Activated naive CD8-positive, alpha-beta T cell treated with anti-CD3 and anti-CD28 coated beads for 36 hours (primary cell): ENCODE measurements at regions not wholly inside any gene's neighbourhood (a gene's known extent, or its start where the extent isn't known, plus 50 kb on each side); places are given as distances from the start of the nearest gene placed in this dataset.

Source experiments
- DNase-seq: peaks from one replicate; pipeline ENCODE4 v3.0.0; 2021
- H3K27ac Mint-ChIP-seq: one replicate; pipeline ENCODE4 v1.8.0; 2022; ENCODE audit warnings: mild to moderate bottlenecking, moderate library complexity, mixed read lengths
- H3K27me3 Mint-ChIP-seq: one replicate; pipeline ENCODE4 v1.8.0; 2022; ENCODE audit warnings: mild to moderate bottlenecking, mixed read lengths
- H3K36me3 Mint-ChIP-seq: one replicate; pipeline ENCODE4 v1.8.0; 2021; ENCODE audit warnings: mild to moderate bottlenecking, mixed read lengths
- H3K4me1 Mint-ChIP-seq: one replicate; pipeline ENCODE4 v1.8.0; 2021; ENCODE audit warnings: mixed read lengths
- H3K4me3 Mint-ChIP-seq: one replicate; pipeline ENCODE4 v1.8.0; 2022; ENCODE audit warnings: mild to moderate bottlenecking, moderate library complexity, mixed read lengths
- H3K9me3 Mint-ChIP-seq: one replicate; pipeline ENCODE4 v1.8.0; 2022; ENCODE audit warnings: mixed read lengths

DNA sequence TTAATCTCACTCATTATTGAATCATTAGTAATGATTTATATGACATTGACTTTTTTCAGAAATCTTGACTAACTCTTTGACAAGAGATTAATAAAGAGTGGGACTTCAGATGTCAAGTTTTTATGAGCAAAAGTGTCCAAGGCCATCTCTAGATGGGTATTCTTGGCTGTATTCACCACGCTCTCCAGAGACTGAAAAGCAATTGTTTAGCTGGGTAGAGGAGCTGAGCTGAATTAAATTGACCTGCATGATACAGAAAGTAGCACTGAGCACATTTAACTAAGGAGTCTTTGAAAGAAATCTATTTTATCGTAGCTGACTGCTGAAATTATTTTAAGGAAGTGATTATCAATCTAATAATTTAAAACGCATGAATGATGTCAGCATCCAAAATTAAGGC, 89.4 kb downstream of the LINC00237 start:
- Mint-ChIP-seq H3K4me1 (no peaks in the 10 kb centered on the region), H3K36me3 (no peaks in the 10 kb centered on the region), H3K4me3 (no peak overlapping the region), H3K9me3 (no peaks in the 10 kb centered on the region), H3K27me3 (peaks cover 50% of the 10 kb centered on the region), H3K27ac (no peak overlapping the region)
- no peak for DNase-seq

GRCh38 chr20:21014528-21014927, 91.6 kb downstream of the LINC00237 start:
- Mint-ChIP-seq H3K9me3 (no peaks in the 10 kb centered on the region), H3K27me3 (peaks cover 29% of the 10 kb centered on the region), H3K4me3 (no peak overlapping the region), H3K27ac (no peak overlapping the region), H3K4me1 (no peaks in the 10 kb centered on the region), H3K36me3 (no peaks in the 10 kb centered on the region)
- DNase-seq, result no peak

GRCh38 chr20:21008951-21009350, 97.2 kb downstream of the LINC00237 start:
- Mint-ChIP-seq H3K27me3 (peaks cover 7% of the 10 kb centered on the region), H3K4me3 (no peak overlapping the region), H3K36me3 (no peaks in the 10 kb centered on the region), H3K9me3 (no peaks in the 10 kb centered on the region), H3K27ac (no peak overlapping the region), H3K4me1 (no peaks in the 10 kb centered on the region)
- DNase-seq, result no peak

DNA sequence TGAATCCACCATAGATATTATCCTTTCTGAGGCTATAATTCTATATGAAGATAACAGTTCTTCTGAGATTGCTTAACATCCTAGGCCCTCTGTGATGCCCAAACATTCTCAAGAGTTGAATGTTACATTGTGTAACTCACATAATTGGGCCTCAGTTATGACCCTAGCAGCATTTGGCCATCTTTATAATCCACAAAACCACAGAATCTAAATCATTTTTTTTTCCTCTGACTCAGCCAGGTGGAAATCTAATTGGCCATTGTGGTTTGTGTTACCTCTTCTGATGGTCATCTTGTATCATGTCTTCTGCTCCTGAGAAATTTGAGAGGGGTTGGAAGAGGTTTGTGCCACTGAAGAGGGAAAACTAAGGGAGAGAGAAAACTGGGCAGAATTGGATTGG, 99.5 kb downstream of the LINC00237 start:
- no peaks in the 10 kb centered on the region for H3K9me3 Mint-ChIP-seq
- H3K27me3 Mint-ChIP-seq, result peaks cover 13% of the 10 kb centered on the region
- no peak overlapping the region for H3K4me3 Mint-ChIP-seq
- no peaks in the 10 kb centered on the region for H3K36me3 Mint-ChIP-seq
- no peak overlapping the region for H3K27ac Mint-ChIP-seq
- DNase-seq, result no peak
- H3K4me1 Mint-ChIP-seq, result no peaks in the 10 kb centered on the region

GRCh38 chr20:21004386-21005076, 101.6 kb downstream of the LINC00237 start:
- no peak overlapping the region for H3K4me3 Mint-ChIP-seq
- no peaks in the 10 kb centered on the region for H3K4me1 Mint-ChIP-seq
- peaks cover 13% of the 10 kb centered on the region for H3K27me3 Mint-ChIP-seq
- H3K36me3 Mint-ChIP-seq, result no peaks in the 10 kb centered on the region
- H3K27ac Mint-ChIP-seq, result no peak overlapping the region
- H3K9me3 Mint-ChIP-seq, result no peaks in the 10 kb centered on the region
- no peak for DNase-seq

DNA sequence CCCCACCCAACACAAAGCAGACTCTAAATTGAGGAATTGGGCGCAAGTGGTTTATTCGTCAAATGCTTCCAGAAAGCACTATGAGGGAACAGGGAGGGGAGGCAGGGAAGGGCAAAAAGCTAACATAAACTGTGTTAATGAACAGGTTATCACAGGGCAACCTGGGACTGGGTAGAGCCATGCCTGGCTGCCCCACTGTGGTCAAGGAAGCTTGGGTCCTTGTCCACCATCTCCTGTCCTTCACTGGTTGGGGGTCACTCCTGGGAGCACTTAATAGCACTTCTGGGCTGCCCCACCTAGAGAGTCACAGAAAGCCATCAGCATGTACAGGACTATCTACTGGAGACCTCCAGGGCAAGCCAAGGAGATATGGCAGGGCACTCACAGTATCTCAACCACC, 102.3 kb downstream of the LINC00237 start:
- H3K27me3 Mint-ChIP-seq, result peaks cover 13% of the 10 kb centered on the region
- DNase-seq, result no peak
- no peak overlapping the region for H3K27ac Mint-ChIP-seq
- H3K4me1 Mint-ChIP-seq, result no peaks in the 10 kb centered on the region
- no peak overlapping the region for H3K4me3 Mint-ChIP-seq
- no peaks in the 10 kb centered on the region for H3K9me3 Mint-ChIP-seq
- H3K36me3 Mint-ChIP-seq, result no peaks in the 10 kb centered on the region

DNA sequence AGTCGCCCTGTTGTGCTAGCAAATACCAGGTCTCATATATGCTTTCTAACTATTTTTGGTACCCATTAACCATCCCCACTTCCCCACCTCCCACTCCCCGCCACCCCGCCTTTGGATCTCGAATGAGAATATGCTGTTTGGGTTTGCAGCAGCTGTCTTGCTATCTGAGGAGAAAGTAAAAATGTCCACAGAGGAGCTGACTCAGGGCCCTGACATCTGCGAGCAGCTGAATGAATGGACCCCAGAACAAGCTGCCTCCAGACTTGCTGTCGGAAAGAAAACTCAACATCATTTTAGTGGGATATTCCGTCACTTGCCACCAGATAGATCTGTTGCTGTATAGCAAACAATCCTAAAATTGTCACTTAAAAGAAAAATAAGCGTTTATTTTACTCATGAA, 103.7 kb downstream of the LINC00237 start:
- Mint-ChIP-seq H3K4me3 (no peak overlapping the region), H3K36me3 (no peaks in the 10 kb centered on the region), H3K4me1 (no peaks in the 10 kb centered on the region), H3K27ac (no peak overlapping the region), H3K9me3 (no peaks in the 10 kb centered on the region), H3K27me3 (peaks cover 13% of the 10 kb centered on the region)
- no peak for DNase-seq

GRCh38 chr20:20993372-20993771, 112.8 kb downstream of the LINC00237 start:
- Mint-ChIP-seq H3K36me3 (no peaks in the 10 kb centered on the region), H3K27ac (no peak overlapping the region), H3K4me3 (no peak overlapping the region), H3K4me1 (no peaks in the 10 kb centered on the region), H3K9me3 (no peaks in the 10 kb centered on the region), H3K27me3 (peaks cover 14% of the 10 kb centered on the region)
- DNase-seq, result no peak

- Mint-ChIP-seq H3K9me3 (no peaks in the 10 kb centered on the region), H3K36me3 (no peaks in the 10 kb centered on the region), H3K4me1 (no peaks in the 10 kb centered on the region), H3K27ac (no peak overlapping the region), H3K27me3 (peaks cover 16% of the 10 kb centered on the region), H3K4me3 (no peak overlapping the region)
- DNase-seq, result no peak
Measured at GRCh38 chr20:20992686-20993360, 113.3 kb downstream of the LINC00237 start.

DNA sequence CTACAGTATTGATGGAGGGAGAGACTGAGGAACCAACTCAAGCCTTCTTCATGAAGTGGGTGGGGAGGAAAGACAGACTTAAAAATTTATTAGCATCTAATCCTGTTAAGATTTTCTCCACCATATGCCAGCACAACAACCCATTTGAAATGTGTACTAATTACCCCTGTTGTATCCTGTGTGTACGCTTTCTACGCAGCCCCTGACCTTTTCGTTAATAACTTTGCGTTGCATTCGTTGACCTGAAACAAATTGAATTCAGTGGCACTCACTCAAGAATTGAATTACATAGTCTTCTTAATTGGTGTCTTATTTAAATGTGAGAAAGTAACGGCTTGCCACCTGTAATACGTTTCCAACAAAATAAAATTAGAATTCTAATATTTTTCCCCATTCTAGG, 113.9 kb downstream of the LINC00237 start:
- H3K27me3 Mint-ChIP-seq, result peaks cover 16% of the 10 kb centered on the region
- H3K36me3 Mint-ChIP-seq, result no peaks in the 10 kb centered on the region
- H3K9me3 Mint-ChIP-seq, result no peaks in the 10 kb centered on the region
- DNase-seq, result no peak
- no peak overlapping the region for H3K4me3 Mint-ChIP-seq
- H3K4me1 Mint-ChIP-seq, result no peaks in the 10 kb centered on the region
- no peak overlapping the region for H3K27ac Mint-ChIP-seq

DNA sequence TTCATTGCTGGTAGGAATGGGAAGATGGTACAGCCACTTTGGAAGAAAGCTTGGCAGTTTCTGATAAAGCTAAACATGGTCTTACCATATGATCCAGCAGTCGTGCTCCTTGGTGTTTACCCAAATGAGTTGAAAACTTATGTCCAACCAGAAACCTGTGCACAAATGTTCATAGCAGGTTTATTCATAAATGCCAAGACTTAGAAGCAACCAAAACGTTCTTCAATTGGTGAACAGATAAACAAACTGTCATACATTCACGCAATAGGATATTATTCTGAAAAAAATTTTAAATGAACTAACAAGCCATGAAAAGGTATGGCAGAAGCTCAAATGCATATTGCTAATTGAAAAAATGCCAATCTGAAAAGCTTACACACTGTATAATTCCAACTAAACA, 117.1 kb downstream of the LINC00237 start:
- DNase-seq, result no peak
- Mint-ChIP-seq H3K4me3 (no peak overlapping the region), H3K36me3 (no peaks in the 10 kb centered on the region), H3K27me3 (peaks cover 16% of the 10 kb centered on the region), H3K27ac (no peak overlapping the region), H3K9me3 (no peaks in the 10 kb centered on the region), H3K4me1 (no peaks in the 10 kb centered on the region)

- DNase-seq, result no peak
- Mint-ChIP-seq H3K36me3 (no peaks in the 10 kb centered on the region), H3K4me3 (no peak overlapping the region), H3K9me3 (peaks cover 1% of the 10 kb centered on the region), H3K4me1 (no peaks in the 10 kb centered on the region), H3K27ac (no peak overlapping the region), H3K27me3 (peaks cover 14% of the 10 kb centered on the region)
Measured at GRCh38 chr20:20979934-20980333, 126.2 kb downstream of the LINC00237 start.

GRCh38 chr20:20977786-20978185, 128.4 kb downstream of the LINC00237 start:
- no peak for DNase-seq
- Mint-ChIP-seq H3K27me3 (peaks cover 14% of the 10 kb centered on the region), H3K4me3 (no peak overlapping the region), H3K36me3 (no peaks in the 10 kb centered on the region), H3K9me3 (peaks cover 1% of the 10 kb centered on the region), H3K27ac (no peak overlapping the region), H3K4me1 (no peaks in the 10 kb centered on the region)

DNA sequence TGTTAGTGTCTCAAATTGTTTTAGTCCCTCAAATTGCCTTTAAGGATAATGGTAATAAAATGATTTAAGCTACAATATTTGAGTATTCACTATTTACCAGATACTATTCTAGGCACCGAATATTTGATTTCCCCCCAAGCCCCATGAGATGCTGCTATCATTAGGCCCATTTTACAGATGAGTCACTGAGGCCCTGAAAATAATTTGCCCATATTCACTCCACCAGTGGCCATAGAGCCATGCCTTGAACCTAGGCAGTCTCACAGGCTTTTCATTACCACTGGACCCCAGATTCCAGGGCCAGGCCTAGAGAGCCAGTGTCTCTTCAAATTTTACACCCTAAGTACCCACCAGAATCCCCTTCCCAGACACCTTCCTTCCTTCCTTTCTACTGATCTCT, 133.7 kb downstream of the LINC00237 start:
- Mint-ChIP-seq H3K36me3 (no peaks in the 10 kb centered on the region), H3K9me3 (no peaks in the 10 kb centered on the region), H3K4me3 (no peak overlapping the region), H3K27me3 (peaks cover 4% of the 10 kb centered on the region), H3K4me1 (no peaks in the 10 kb centered on the region), H3K27ac (no peak overlapping the region)
- DNase-seq, result no peak

GRCh38 chr20:20971810-20972209, 134.3 kb downstream of the LINC00237 start:
- DNase-seq, result no peak
- no peak overlapping the region for H3K27ac Mint-ChIP-seq
- H3K27me3 Mint-ChIP-seq, result peaks cover 4% of the 10 kb centered on the region
- no peaks in the 10 kb centered on the region for H3K4me1 Mint-ChIP-seq
- no peaks in the 10 kb centered on the region for H3K9me3 Mint-ChIP-seq
- no peaks in the 10 kb centered on the region for H3K36me3 Mint-ChIP-seq
- no peak overlapping the region for H3K4me3 Mint-ChIP-seq

- Mint-ChIP-seq H3K4me1 (no peaks in the 10 kb centered on the region), H3K36me3 (no peaks in the 10 kb centered on the region), H3K27ac (no peak overlapping the region), H3K27me3 (peaks cover 4% of the 10 kb centered on the region), H3K9me3 (no peaks in the 10 kb centered on the region), H3K4me3 (no peak overlapping the region)
- no peak for DNase-seq
Measured at GRCh38 chr20:20970841-20971240, 135.3 kb downstream of the LINC00237 start.
